Kidney epithelial cell (primary cell): ENCODE measurements at regions not wholly inside any gene's neighbourhood (a gene's known extent, or its start where the extent isn't known, plus 50 kb on each side); places are given as distances from the start of the nearest gene placed in this dataset.

Source experiments
- DNase-seq: peaks from one replicate; pipeline ENCODE4 v3.0.0-alpha.2; 2010; ENCODE audit warnings: low read depth
- H3K27me3 ChIP-seq: 2 replicates; pipeline ENCODE4 v1.6.0; 2011; ENCODE audit warnings: low read length; ENCODE audit not compliant: control insufficient read depth, insufficient read depth
- H3K36me3 ChIP-seq: 2 replicates; pipeline ENCODE4 v1.5.1; 2011; ENCODE audit warnings: low read length; ENCODE audit not compliant: control insufficient read depth, insufficient read depth
- H3K4me3 ChIP-seq: 2 replicates; pipeline ENCODE4 v1.5.1; 2011; ENCODE audit warnings: low read depth, mild to moderate bottlenecking, control low read depth, low read length
- TF ChIP-seq, protein P1 (sequence below): IDR thresholded peaks from 2 replicates; pipeline ENCODE4 v1.5.1; 2011; ENCODE audit warnings: mild to moderate bottlenecking, moderate library complexity, low read length, control low read depth, inconsistent platforms; ENCODE audit not compliant: insufficient read depth, poor library complexity, severe bottlenecking

DNA sequence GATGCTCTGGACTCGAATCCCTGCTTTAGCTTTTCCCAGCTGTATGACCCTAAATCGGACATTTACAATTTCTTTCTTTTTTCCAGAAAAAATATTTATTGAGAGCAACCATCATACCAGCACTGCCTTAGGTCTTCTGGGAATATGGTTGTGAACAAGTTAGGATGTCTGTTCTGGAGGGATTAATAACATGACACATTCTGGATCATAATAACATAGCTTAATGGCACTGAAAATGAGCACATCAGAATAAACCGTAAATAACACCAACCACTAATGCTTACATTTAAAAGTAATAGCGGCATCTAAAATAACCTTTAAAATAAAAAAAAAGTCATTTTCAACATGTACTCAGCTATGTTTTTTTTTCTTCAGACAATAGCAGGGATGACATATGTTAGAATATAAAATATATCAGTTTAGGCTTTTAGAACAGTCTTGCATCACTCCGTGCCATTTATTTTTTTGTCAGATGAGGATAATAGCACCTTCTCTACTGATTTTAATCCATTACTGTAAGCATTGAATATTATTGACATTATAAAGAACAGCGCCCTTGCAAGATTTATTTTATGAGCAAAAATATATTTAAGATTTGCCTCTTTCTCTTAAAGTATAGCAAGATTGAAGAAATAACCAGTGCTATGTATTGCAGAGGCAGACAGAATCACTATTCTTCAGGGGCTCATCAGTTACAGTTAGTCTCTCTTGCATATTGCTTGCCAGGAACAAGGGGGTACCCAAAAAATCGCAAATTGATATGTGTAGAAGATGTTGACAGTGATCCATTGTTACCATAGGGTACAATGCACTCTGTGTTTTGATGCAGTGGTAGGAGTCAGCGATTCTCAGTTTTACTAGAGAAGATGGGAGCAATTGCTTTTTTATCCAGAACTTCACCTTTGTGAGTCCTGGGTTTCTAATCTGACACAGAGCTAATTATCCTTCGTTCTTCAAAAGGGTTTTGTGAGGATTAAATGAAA lies 168.4 kb upstream of the NR3C1 start:
- Histone ChIP-seq H3K36me3 (no peaks in the 10 kb centered on the region), H3K27me3 (no peaks in the 10 kb centered on the region), H3K4me3 (no peak overlapping the region)
- TF ChIP-seq, protein P1, sequence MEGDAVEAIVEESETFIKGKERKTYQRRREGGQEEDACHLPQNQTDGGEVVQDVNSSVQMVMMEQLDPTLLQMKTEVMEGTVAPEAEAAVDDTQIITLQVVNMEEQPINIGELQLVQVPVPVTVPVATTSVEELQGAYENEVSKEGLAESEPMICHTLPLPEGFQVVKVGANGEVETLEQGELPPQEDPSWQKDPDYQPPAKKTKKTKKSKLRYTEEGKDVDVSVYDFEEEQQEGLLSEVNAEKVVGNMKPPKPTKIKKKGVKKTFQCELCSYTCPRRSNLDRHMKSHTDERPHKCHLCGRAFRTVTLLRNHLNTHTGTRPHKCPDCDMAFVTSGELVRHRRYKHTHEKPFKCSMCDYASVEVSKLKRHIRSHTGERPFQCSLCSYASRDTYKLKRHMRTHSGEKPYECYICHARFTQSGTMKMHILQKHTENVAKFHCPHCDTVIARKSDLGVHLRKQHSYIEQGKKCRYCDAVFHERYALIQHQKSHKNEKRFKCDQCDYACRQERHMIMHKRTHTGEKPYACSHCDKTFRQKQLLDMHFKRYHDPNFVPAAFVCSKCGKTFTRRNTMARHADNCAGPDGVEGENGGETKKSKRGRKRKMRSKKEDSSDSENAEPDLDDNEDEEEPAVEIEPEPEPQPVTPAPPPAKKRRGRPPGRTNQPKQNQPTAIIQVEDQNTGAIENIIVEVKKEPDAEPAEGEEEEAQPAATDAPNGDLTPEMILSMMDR, result no peak
- no peak for DNase-seq

DNA sequence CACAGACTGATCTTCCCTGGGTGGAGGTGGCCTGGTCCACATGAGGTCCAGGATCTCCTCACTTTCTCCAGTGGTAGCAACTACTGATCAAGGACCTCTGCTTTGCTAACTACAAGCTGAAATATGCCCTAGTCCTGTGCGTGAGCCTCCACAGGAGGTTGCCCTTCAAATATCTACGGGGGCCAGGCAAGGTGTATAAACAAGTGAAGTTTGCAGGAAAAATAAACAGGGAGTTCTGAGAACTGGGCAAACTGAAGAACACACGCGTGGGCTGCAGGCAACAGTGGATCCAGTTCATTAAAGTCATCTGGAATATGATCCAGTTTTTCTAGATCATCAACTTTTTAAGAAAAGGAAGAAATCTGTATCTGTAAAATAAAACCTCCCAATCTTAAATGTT lies 167.5 kb upstream of the NR3C1 start:
- no peaks in the 10 kb centered on the region for H3K36me3 ChIP-seq
- H3K4me3 ChIP-seq, result no peak overlapping the region
- TF ChIP-seq, protein P1, result no peak
- DNase-seq, result no peak
- no peaks in the 10 kb centered on the region for H3K27me3 ChIP-seq

DNA sequence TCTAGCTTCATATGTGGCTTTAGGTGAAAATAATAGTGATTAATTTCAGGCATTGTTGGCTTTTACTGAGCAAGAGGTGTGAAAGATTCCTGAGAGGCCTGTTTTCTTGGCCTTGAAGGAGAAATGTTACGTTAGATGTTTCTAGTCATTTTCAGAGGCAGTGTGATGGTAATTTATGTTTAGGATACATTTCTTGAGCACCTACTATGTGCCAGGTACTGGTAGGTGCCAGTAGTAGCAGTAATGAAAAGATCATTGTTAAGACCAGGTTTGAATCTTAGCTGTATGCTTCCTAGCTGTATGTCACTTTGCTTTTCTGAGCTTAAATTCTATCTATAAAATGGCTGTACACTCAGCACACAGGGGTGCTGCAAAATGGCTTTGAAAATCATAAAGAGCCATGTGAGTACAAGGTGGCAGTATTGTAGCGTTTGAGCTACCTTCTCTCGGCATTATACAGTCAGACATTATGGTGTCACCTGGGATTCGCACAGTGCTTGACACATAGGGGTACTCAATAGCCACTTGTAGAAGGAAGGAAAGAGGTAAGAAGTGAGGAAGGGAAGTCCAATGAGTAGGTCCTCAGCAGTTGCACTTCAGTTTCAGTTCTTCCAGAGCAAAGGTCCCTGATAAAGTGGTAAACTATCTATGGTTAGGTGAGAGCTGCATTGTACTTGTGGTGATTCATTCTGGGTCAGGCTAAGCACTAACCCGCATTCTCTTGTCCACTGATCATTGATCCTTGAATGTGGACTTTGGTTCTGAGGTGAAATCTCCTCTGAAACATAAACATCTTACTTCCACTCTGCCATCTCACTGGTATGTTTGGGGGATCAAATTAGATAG lies 166.5 kb upstream of the NR3C1 start:
- TF ChIP-seq, protein P1, result no peak
- no peaks in the 10 kb centered on the region for H3K27me3 ChIP-seq
- no peak for DNase-seq

DNA sequence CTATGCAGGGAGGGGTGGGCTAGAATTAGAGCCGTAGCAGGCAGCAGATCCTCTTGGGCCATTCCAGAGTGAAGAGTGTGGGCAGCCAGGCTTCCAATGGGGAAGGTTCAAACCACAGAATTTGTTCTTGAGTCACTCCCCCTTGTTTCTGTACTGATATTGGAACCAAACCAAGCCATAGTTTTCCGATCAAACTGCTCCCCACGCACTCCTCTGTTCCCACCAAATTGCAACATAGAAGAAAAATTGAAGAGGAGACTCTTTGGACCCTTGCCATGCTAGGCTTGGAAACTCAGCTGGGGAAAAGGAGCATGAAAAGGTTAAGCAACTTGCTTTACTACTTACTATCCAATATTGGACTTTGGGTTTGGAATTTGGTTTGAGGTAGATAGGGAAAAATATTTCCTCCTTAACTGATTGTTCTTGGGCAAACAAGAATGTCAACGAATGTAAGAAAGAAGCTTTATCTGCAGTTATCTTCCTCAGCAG lies 165.8 kb upstream of the NR3C1 start:
- no peak for DNase-seq

More for the DNA sequence above, 166.5 kb upstream of the NR3C1 start:
- Histone ChIP-seq H3K36me3 (no peaks in the 10 kb centered on the region), H3K4me3 (no peak overlapping the region)

More for the DNA sequence above, 165.8 kb upstream of the NR3C1 start:
- no peaks in the 10 kb centered on the region for H3K27me3 ChIP-seq
- H3K36me3 ChIP-seq, result no peaks in the 10 kb centered on the region
- no peak overlapping the region for H3K4me3 ChIP-seq
- TF ChIP-seq, protein P1, result no peak
